ENCODE measurements at regions not wholly inside any gene's neighbourhood (a gene's known extent, or its start where the extent isn't known, plus 50 kb on each side); places are given as distances from the start of the nearest gene placed in this dataset.

GRCh38 chr6:170117111-170117972 is 173.5 kb downstream of the DLL1 start:
- in situ Hi-C loops (cut with HindIII; ENCODE audit: low sequenced_read_pairs): no loop called here
- DNase-seq (ENCODE audit: low read depth): no peak
- H3K4me3 ChIP-seq (ENCODE audit: low read depth, low read length): no peak overlapping the region
- no peak for TF ChIP-seq CTCF (IDR thresholded peaks at IDR 0.05; ENCODE audit: low read depth, low read length, missing control alignments)

- no peak for TF ChIP-seq CTCF (IDR thresholded peaks at IDR 0.05; ENCODE audit: low read depth, low read length, missing control alignments)
- DNase-seq (ENCODE audit: low read depth): no peak
- in situ Hi-C loops (cut with HindIII; ENCODE audit: low sequenced_read_pairs): no loop called here
- no peak overlapping the region for H3K4me3 ChIP-seq (ENCODE audit: low read depth, low read length)
These were observed 174.2 kb downstream of the DLL1 start for GRCh38 chr6:170116636-170117035.

- no peak for TF ChIP-seq CTCF (IDR thresholded peaks at IDR 0.05; ENCODE audit: low read depth, low read length, missing control alignments)
- DNase-seq (ENCODE audit: low read depth): no peak
- no peak overlapping the region for H3K4me3 ChIP-seq (ENCODE audit: low read depth, low read length)
- in situ Hi-C loops (cut with HindIII; ENCODE audit: low sequenced_read_pairs): no loop called here
These were observed 175.7 kb downstream of the DLL1 start for GRCh38 chr6:170114956-170115855.

- in situ Hi-C loops (cut with HindIII; ENCODE audit: low sequenced_read_pairs): no loop called here
- H3K4me3 ChIP-seq (ENCODE audit: low read depth, low read length): no peak overlapping the region
- no peak for DNase-seq (ENCODE audit: low read depth)
- no peak for TF ChIP-seq CTCF (IDR thresholded peaks at IDR 0.05; ENCODE audit: low read depth, low read length, missing control alignments)
These were observed 176.5 kb downstream of the DLL1 start for GRCh38 chr6:170114187-170114945.

- no peak overlapping the region for H3K4me3 ChIP-seq (ENCODE audit: low read depth, low read length)
- in situ Hi-C loops (cut with HindIII; ENCODE audit: low sequenced_read_pairs): no loop called here
- TF ChIP-seq CTCF (IDR thresholded peaks at IDR 0.05; ENCODE audit: low read depth, low read length, missing control alignments): no peak
- DNase-seq (ENCODE audit: low read depth): no peak
These were observed 177.7 kb downstream of the DLL1 start for GRCh38 chr6:170113141-170113540.

- TF ChIP-seq CTCF (IDR thresholded peaks at IDR 0.05; ENCODE audit: low read depth, low read length, missing control alignments): no peak
- in situ Hi-C loops (cut with HindIII; ENCODE audit: low sequenced_read_pairs): no loop called here
- no peak for DNase-seq (ENCODE audit: low read depth)
- no peak overlapping the region for H3K4me3 ChIP-seq (ENCODE audit: low read depth, low read length)
These were observed 178.4 kb downstream of the DLL1 start for GRCh38 chr6:170112583-170112860.

Data from astrocyte of the cerebellum (primary cell).